K562 (cell line): ENCODE measurements at regions not wholly inside any gene's neighbourhood (a gene's known extent, or its start where the extent isn't known, plus 50 kb on each side); places are given as distances from the start of the nearest gene placed in this dataset.

Source experiments
- ATAC-seq: fragments of 200-7000 bp; cut with Tn5 transposase; 3 replicates; pipeline ENCODE4 v1.9.1; 2020; ENCODE audit warnings: moderate library complexity
- BruUV-seq: library from RNA; stranded (reverse); fragments of 400-500 nt; replicated peaks from 2 replicates; lab custom pipeline; 2021; lab: Mats Ljungman, UMichigan
- CTCF ChIA-PET: fragments of 300-600 bp; formaldehyde crosslinking; extraction: SDS; loops from one replicate; lab custom pipeline; 2021; ENCODE audit warnings: low intra/inter-chr PET ratio; lab: Yijun Ruan, JAX
- POLR2A ChIA-PET: fragments of 300-600, 350-650 bp; sonication (Branson Sonifier 250); formaldehyde crosslinking; extraction: SDS; loops from one replicate; lab custom pipeline; 2021; ENCODE audit warnings: antibody characterized with exemption, inconsistent platforms; lab: Yijun Ruan, JAX
- DNase-seq, 4 experiments: peaks; one replicate each; pipeline versions ENCODE4 v3.0.0 to v3.0.0-alpha.2; 2011 to 2018; ENCODE audit warnings: low spot score in 3 of 4, mixed read lengths in 3 of 4; ENCODE audit errors: extremely low read depth in 1 of 4
- FAIRE-seq: peaks from 2 replicates; lab custom pipeline; 2011; peaks lifted over from hg19 to GRCh38; lab: Jason Lieb, UNC
- H2AFZ ChIP-seq: 2 replicates; pipeline ENCODE4 v1.6.0; 2011; ENCODE audit warnings: low read depth, low read length, control low read depth, inconsistent platforms
- H3K27ac ChIP-seq: fragments of 200-600 bp; 3 replicates; pipeline ENCODE4 v1.8.0; 2011; ENCODE audit warnings: low read depth, mild to moderate bottlenecking, control low read depth, inconsistent platforms, low read length, moderate library complexity, mixed read lengths; ENCODE audit errors: extremely low read depth
- H3K27me3 ChIP-seq, 2 experiments: fragments of 300-600 bp in 1 of 2; 2 replicates in 1 of 2; 3 replicates in 1 of 2; pipeline versions ENCODE4 v1.6.0 to v1.8.0; 2011; ENCODE audit warnings: inconsistent platforms in 2 of 2, low read length in 2 of 2, mild to moderate bottlenecking in 1 of 2, mixed read lengths in 1 of 2, moderate library complexity in 1 of 2; ENCODE audit not compliant: control insufficient read depth in 2 of 2, insufficient read depth in 2 of 2
- H3K36me3 ChIP-seq: fragments of 300-600 bp; 3 replicates; pipeline ENCODE4 v1.8.0; 2011; ENCODE audit warnings: mild to moderate bottlenecking, low read length, inconsistent platforms; ENCODE audit not compliant: control insufficient read depth, insufficient read depth
- H3K4me1 ChIP-seq, 2 experiments: fragments of 200-600 bp in 1 of 2; replicated peaks in 1 of 2; 2 replicates in 1 of 2; 3 replicates in 1 of 2; pipeline versions ENCODE4 v1.5.1 to v1.8.0; 2011; ENCODE audit warnings: inconsistent platforms in 2 of 2, low read length in 2 of 2, mild to moderate bottlenecking in 1 of 2, mixed read lengths in 1 of 2, moderate library complexity in 1 of 2; ENCODE audit not compliant: control insufficient read depth in 2 of 2, insufficient read depth in 2 of 2
- H3K4me2 ChIP-seq: 2 replicates; pipeline ENCODE4 v1.6.1; 2011; ENCODE audit warnings: low read length, control low read depth, inconsistent platforms, mixed read lengths; ENCODE audit not compliant: insufficient read depth
- H3K4me3 ChIP-seq: fragments of 200-600 bp; sonication (generic), shearing (Covaris generic); 2 replicates; pipeline ENCODE4 v1.5.1; 2016; ENCODE audit warnings: control low read depth, inconsistent platforms
- H3K79me2 ChIP-seq: fragments of 200-600 bp; 3 replicates; pipeline ENCODE4 v1.8.0; 2011; ENCODE audit warnings: low read length, inconsistent platforms; ENCODE audit not compliant: control insufficient read depth, insufficient read depth
- H3K9ac ChIP-seq, 2 experiments: 2 replicates each; pipeline versions ENCODE4 v1.6.0 to v1.6.1; 2011; ENCODE audit warnings: low read depth in 2 of 2, low read length in 2 of 2, control low read depth in 1 of 2, inconsistent platforms in 1 of 2, mild to moderate bottlenecking in 1 of 2, mixed read lengths in 1 of 2; ENCODE audit not compliant: insufficient read depth in 1 of 2
- H3K9me1 ChIP-seq: one replicate; pipeline ENCODE4 v1.6.0; 2011; ENCODE audit warnings: inconsistent platforms, mild to moderate bottlenecking, low read length, moderate library complexity; ENCODE audit not compliant: control insufficient read depth, insufficient read depth
- H3K9me3 ChIP-seq: replicated peaks from 2 replicates; pipeline ENCODE4 v1.5.1; 2011; ENCODE audit warnings: low read depth, low read length, inconsistent platforms; ENCODE audit not compliant: control insufficient read depth, insufficient read depth
- H4K20me1 ChIP-seq: replicated peaks from 2 replicates; pipeline ENCODE4 v1.6.1; 2011; ENCODE audit warnings: low read length, inconsistent platforms, mixed read lengths; ENCODE audit not compliant: control insufficient read depth, insufficient read depth
- C11orf30 ChIP-seq: fragments of 450-650 bp; IDR thresholded peaks from 2 replicates; pipeline ENCODE4 v1.6.1; 2016; ENCODE audit warnings: low read depth, mild to moderate bottlenecking
- GTF2E2 ChIP-seq: fragments of 200-800 bp; sonication (Bioruptor generic); IDR thresholded peaks from 2 replicates; pipeline ENCODE4 v1.6.1; 2016; ENCODE audit warnings: missing genetic modification characterization, missing compliant biosample characterization
- HCFC1 ChIP-seq: IDR thresholded peaks from 2 replicates; pipeline ENCODE4 v1.6.1; 2012; ENCODE audit warnings: low read depth, low read length, improper control_type of control experiment
- KDM4B ChIP-seq, 2 experiments: fragments of 450-650 bp in 1 of 2; sonication (generic) in 1 of 2; IDR thresholded peaks; 2 replicates each; pipeline ENCODE4 v1.6.1; 2016 to 2017; ENCODE audit warnings: borderline replicate concordance in 2 of 2, antibody characterized with exemption in 1 of 2, low read depth in 1 of 2, mild to moderate bottlenecking in 1 of 2
- MAFF ChIP-seq: IDR thresholded peaks from 2 replicates; pipeline ENCODE4 v1.6.1; 2012; ENCODE audit warnings: low read length, improper control_type of control experiment
- MAFG ChIP-seq: fragments of 450-650 bp; conservative IDR thresholded peaks from 2 replicates; pipeline ENCODE4 v1.6.1; 2016; ENCODE audit warnings: missing genetic modification characterization, missing compliant biosample characterization
- MAFK ChIP-seq: IDR thresholded peaks from 2 replicates; pipeline ENCODE4 v1.6.1; 2011; ENCODE audit warnings: low read length, improper control_type of control experiment
- SRSF1 ChIP-seq: fragments of 200-400 bp; formaldehyde crosslinking; IDR thresholded peaks from 2 replicates; pipeline ENCODE4 v1.6.1; 2017; ENCODE audit warnings: mild to moderate bottlenecking, low read depth, low read length, moderate library complexity
- YY1 ChIP-seq, 3 experiments: IDR thresholded peaks; 2 replicates each; pipeline ENCODE4 v1.6.1; 2011; ENCODE audit warnings: low read length in 2 of 3, mild to moderate bottlenecking in 2 of 3, moderate library complexity in 2 of 3, borderline replicate concordance in 1 of 3, control low read depth in 1 of 3, low read depth in 1 of 3; ENCODE audit not compliant: insufficient read depth in 3 of 3, insufficient replicate concordance in 2 of 3, control insufficient read depth in 1 of 3, insufficient read length in 1 of 3; ENCODE audit errors: extremely low read depth in 1 of 3
- ZC3H11A ChIP-seq: IDR thresholded peaks from 2 replicates; pipeline ENCODE4 v1.6.1; 2012; ENCODE audit warnings: low read depth, low read length, improper control_type of control experiment
- ZNF232 ChIP-seq: sonication (generic); formaldehyde crosslinking; IDR thresholded peaks from 2 replicates; pipeline ENCODE4 v1.8.0; 2022; ENCODE audit warnings: mild to moderate bottlenecking, missing genetic modification reagents
- ZNF263 ChIP-seq: sonication (generic); formaldehyde crosslinking; IDR thresholded peaks from 2 replicates; pipeline ENCODE4 v1.8.0; 2022; ENCODE audit warnings: mild to moderate bottlenecking, missing genetic modification reagents, borderline replicate concordance
- ZNF316 ChIP-seq: fragments of 450-650 bp; IDR thresholded peaks from 2 replicates; pipeline ENCODE4 v1.6.1; 2016
- WGBS: fragments of 100-300 bp; shearing (Covaris generic); methylation state at CpG from one replicate; pipeline ENCODE4 v1.1.6; 2016; ENCODE audit warnings: low coverage, mixed read lengths; ENCODE audit not compliant: insufficient coverage; ENCODE audit errors: missing lambda C conversion rate; 5-methylcytosine and 5-hydroxymethylcytosine counted together
- in situ Hi-C: fragments of 300-500 bp; cut with MboI; formaldehyde crosslinking; loops from 4 replicates; pipeline ENCODE4 v1.15.0; 2018; ENCODE audit warnings: inconsistent platforms, mixed read lengths
- intact Hi-C: fragments of 100-400 bp; cut with micrococcal nuclease; formaldehyde crosslinking; loops from 2 replicates; pipeline ENCODE4 v1.14.2; 2022
- TF ChIP-seq, protein P1 (sequence below): sonication (generic); formaldehyde crosslinking; IDR thresholded peaks from 2 replicates; pipeline ENCODE4 v1.8.1; 2023; ENCODE audit warnings: mild to moderate bottlenecking, missing genetic modification reagents
- TF ChIP-seq, protein P2 (sequence below): fragments of 250-450 bp; sonication (Bioruptor Pico); IDR thresholded peaks from 2 replicates; pipeline ENCODE4 v1.8.0; 2021; ENCODE audit warnings: moderate library complexity, mild to moderate bottlenecking, inconsistent platforms

DNA sequence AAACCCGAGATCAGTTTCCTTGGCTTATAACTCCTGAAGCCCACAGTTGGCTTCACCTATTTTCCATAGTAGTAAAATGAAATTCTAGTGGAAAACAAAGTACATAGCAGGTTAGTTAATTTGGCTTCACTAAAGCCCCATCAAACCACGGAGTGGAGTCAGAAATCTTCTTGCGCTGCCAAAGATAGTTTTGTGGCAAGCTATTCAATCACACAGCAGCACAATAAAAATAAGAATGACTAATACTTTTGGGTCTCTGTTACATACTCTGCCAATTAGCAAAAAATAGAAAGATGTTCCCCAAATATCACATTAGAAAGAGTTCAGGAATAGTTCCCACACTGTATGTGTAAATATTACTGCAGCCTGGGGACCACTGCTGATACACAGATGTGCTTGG is 175.2 kb upstream of the NOL4 start:
- no peak for DNase-seq
- intact Hi-C loops = no loop called here
- ChIA-PET POLR2A (no interaction called here), CTCF (no interaction called here)
- H3K9me1 ChIP-seq = no peaks in the 10 kb centered on the region
- H3K4me2 ChIP-seq = no peak overlapping the region
- no peaks in the 10 kb centered on the region for H3K36me3 ChIP-seq
- no peak overlapping the region for H3K4me3 ChIP-seq
- H2AFZ ChIP-seq = no peak overlapping the region
- H3K4me1 ChIP-seq = no peaks in the 10 kb centered on the region
- no peak for ATAC-seq
- no peaks in the 10 kb centered on the region for H4K20me1 ChIP-seq
- H3K9ac ChIP-seq = no peak overlapping the region
- no peak for TF ChIP-seq ZNF232 (CRISPR knock-in tag)
- no peaks in the 10 kb centered on the region for H3K9me3 ChIP-seq
- 0% methylated on average over 3 of the region's 3 CpGs for WGBS
- no peak overlapping the region for H3K27ac ChIP-seq
- no peak for FAIRE-seq
- no peaks in the 10 kb centered on the region for H3K27me3 ChIP-seq
- in situ Hi-C loops = no loop called here
- no TSS peak for BruUV-seq
- H3K79me2 ChIP-seq = no peaks in the 10 kb centered on the region

GRCh38 chr18:34400834-34401233 is 176.1 kb upstream of the NOL4 start:
- H3K79me2 ChIP-seq = no peaks in the 10 kb centered on the region
- no TSS peak for BruUV-seq
- H3K27ac ChIP-seq = no peak overlapping the region
- H3K4me2 ChIP-seq = no peak overlapping the region
- intact Hi-C loops (no loop called here), in situ Hi-C loops (no loop called here)
- no peak for TF ChIP-seq ZNF263 (CRISPR knock-in tag)
- TF ChIP-seq MAFF = peak; percentile 81
- peak; percentile 67 for TF ChIP-seq MAFG
- TF ChIP-seq ZNF316 = peak; percentile 75
- TF ChIP-seq YY1 (IDR thresholded peaks at IDR 0.05; ENCODE audit: borderline replicate concordance in 1 of 3, control insufficient read depth in 1 of 3, extremely low read depth in 1 of 3, insufficient read depth in 3 of 3, insufficient read length in 1 of 3, insufficient replicate concordance in 2 of 3, low read depth in 1 of 3, low read length in 2 of 3) = no peak
- no peak for TF ChIP-seq GTF2E2
- TF ChIP-seq MAFK = peak; percentile 71
- TF ChIP-seq, protein P1, sequence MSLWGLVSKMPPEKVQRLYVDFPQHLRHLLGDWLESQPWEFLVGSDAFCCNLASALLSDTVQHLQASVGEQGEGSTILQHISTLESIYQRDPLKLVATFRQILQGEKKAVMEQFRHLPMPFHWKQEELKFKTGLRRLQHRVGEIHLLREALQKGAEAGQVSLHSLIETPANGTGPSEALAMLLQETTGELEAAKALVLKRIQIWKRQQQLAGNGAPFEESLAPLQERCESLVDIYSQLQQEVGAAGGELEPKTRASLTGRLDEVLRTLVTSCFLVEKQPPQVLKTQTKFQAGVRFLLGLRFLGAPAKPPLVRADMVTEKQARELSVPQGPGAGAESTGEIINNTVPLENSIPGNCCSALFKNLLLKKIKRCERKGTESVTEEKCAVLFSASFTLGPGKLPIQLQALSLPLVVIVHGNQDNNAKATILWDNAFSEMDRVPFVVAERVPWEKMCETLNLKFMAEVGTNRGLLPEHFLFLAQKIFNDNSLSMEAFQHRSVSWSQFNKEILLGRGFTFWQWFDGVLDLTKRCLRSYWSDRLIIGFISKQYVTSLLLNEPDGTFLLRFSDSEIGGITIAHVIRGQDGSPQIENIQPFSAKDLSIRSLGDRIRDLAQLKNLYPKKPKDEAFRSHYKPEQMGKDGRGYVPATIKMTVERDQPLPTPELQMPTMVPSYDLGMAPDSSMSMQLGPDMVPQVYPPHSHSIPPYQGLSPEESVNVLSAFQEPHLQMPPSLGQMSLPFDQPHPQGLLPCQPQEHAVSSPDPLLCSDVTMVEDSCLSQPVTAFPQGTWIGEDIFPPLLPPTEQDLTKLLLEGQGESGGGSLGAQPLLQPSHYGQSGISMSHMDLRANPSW = no peak
- TF ChIP-seq HCFC1 = no peak
- no peak for TF ChIP-seq SRSF1
- TF ChIP-seq ZC3H11A = no peak
- TF ChIP-seq, protein P2, sequence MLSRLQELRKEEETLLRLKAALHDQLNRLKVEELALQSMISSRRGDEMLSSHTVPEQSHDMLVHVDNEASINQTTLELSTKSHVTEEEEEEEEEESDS (CRISPR knock-in tag) = no peak
- no peak for TF ChIP-seq KDM4B (IDR thresholded peaks at IDR 0.05; ENCODE audit: borderline replicate concordance in 2 of 2, low read depth in 1 of 2)
- peak; percentile 59 for TF ChIP-seq C11orf30
- no peak for FAIRE-seq
- no peak overlapping the region for H3K9ac ChIP-seq
- ChIA-PET CTCF (no interaction called here), POLR2A (no interaction called here)
- no peak overlapping the region for H2AFZ ChIP-seq
- H3K9me1 ChIP-seq = no peaks in the 10 kb centered on the region
- ATAC-seq = no peak
- no peaks in the 10 kb centered on the region for H4K20me1 ChIP-seq
- no peak for DNase-seq
- H3K36me3 ChIP-seq = no peaks in the 10 kb centered on the region
- H3K4me1 ChIP-seq = no peaks in the 10 kb centered on the region
- no peak overlapping the region for H3K4me3 ChIP-seq
- 0% methylated on average over 1 of the region's 1 CpG for WGBS
- no peaks in the 10 kb centered on the region for H3K27me3 ChIP-seq
- no peaks in the 10 kb centered on the region for H3K9me3 ChIP-seq
